DMS153 (cell line): ENCODE measurements at regions not wholly inside any gene's neighbourhood (a gene's known extent, or its start where the extent isn't known, plus 50 kb on each side); places are given as distances from the start of the nearest gene placed in this dataset.
"Not testable (repeated sequence)": the region's sequence is repeated elsewhere in the genome, so short reads cannot be mapped to it uniquely, and the experiment has no call there.

Source experiments
- DNase-seq: peaks from one replicate; lab custom pipeline; 2025; lab: John Stamatoyannopoulos, UW

- no peak for DNase-seq
Observed at GRCh38 chr22:22977479-22978200, 90.0 kb downstream of the IGLL5 start.

DNA sequence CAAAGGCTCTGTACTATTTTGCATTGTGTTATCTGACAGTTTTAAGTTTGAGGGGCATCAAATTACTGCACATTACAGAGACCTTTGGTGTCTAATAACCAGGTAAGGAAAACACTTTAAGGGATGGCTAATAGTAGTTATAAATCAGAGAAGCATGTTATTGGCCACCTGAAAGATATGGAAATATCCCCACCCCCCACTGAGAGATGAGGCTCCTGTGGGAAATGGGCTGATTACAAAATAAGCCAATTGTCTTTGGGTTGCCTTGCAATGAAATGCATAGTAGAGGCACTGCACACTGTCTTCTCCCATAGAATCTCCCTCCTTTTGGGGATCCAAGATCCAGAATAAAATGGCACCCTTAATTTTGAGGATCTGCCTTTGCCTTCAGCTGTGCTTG lies 91.0 kb downstream of the IGLL5 start:
- no peak for DNase-seq

GRCh38 chr22:22979121-22979724 lies 91.1 kb upstream of the GNAZ start:
- no peak for DNase-seq

- DNase-seq, result no peak
Observed at GRCh38 chr22:22979954-22980353, 90.4 kb upstream of the GNAZ start.

- no peak for DNase-seq
Observed at GRCh38 chr22:22981670-22982571, 88.4 kb upstream of the GNAZ start.

DNA sequence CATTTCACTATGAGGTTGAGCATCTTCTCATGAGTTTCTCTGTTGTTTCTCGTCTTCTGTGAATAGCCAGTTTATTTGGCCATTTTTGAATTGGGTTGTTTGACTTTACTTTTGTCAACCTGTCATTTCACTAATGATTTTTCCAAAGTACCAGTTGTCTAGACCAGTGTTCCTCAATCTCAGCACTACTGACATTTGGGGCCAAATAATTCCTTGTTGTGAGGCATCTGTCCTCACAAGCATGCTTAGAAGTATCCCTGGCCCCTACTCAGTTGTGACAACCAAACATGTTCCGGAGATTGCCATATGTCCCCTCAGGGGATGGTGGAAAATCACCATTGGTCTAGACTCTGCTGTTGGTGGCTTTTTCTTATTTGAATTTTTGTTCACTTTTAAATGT lies 87.7 kb upstream of the GNAZ start:
- no peak for DNase-seq

DNA sequence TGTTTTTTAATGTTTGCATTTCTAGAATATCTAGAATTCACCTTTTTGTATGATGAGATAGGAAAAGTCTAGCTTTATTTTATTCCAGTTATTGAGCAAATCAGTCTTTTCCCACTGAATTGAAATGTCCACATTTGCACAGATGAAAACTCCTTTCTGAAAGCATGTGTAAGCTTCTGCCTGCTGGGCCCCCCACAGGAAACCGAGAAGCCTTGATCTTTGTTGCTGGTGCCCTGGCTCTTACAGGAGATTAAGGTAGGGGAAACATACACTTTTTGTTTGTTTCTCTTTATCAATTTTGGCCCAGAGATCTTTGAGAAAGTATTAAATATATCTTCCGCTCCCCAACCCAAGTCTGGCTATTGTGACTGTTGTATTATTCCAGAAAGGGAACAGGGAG lies 87.2 kb upstream of the GNAZ start:
- DNase-seq, result no peak

GRCh38 chr22:22983816-22984215 lies 86.5 kb upstream of the GNAZ start:
- DNase-seq, result no peak

DNA sequence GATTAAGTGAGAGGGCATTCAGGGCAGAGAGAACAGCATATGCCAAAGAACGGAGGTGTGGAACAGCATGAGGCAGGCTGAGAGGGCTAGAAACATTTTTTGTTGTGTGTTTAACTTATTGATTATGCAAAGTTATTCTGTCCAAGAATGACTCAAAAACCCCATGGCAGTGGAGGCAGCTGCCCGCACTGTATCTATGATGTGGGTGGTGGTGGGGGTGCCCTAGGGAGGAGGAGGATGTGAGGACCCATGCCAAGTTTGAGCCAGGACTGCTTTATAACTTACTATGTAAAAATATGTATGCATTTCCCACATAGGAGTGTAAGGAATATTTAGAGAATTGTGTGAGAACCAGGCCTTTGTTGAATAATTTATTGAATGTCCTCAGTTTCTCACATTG lies 85.4 kb upstream of the GNAZ start:
- DNase-seq, result no peak

- no peak for DNase-seq
Observed at GRCh38 chr22:22986008-22986407, 84.3 kb upstream of the GNAZ start.

DNA sequence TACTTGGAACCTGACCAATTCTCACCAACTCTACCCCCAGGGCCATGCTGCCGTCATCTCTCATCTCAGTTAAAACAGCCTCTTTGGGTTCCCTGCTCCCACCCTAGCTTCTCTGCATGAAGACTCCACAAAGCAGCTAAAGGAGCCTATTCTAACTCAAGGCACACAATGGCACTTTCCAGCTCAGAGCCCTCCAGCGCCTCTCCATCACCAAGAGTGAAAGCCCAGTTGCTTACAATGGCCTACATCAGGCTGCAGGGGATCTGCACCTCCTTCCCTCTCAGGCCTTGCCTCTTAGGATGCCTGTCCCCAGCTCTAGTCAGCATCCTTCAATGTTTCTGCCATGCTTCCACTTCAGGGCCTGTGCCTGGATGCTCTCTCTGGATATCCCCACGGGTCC lies 83.7 kb upstream of the GNAZ start:
- no peak for DNase-seq

DNA sequence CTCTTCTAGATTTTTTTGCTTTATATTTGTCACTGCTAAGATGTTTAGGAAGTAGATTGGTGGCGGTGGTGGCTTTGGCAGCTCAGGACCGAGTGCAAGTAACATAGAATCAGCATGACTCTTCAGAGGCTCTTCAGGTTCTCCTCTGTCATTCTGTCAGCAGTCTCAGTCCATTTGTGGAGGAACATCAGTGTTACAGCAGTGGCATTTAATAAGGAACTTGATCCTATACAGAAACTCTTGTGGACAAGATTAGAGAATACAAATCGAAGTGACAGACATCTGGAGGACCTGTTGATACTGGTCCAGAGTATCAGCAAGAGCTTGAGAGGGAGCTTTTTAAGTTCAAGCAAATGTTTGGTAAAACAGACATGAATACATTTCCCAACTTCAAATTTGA lies 82.2 kb upstream of the GNAZ start:
- DNase-seq, result no peak

- DNase-seq, result no peak
Observed at GRCh38 chr22:22988785-22989184, 81.5 kb upstream of the GNAZ start.

DNA sequence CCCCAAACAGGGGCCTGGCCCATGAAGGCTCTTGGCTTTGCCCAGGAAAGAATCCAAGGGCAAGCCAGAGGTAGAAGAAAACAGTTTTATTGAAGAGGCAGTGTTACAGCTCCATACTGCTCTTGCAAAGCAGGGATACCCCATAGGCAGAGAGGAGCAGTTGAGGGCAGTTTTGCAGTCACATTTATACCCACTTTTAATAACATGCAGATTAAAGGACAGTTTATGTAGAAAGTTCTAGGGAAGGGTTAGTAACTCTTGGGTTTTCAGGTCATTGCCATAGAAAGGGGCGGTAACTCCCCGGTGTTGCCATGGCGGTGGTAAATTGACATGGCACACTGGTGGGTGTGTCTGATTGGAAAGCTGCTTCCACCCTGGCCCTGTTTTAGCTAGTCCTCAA lies 80.5 kb upstream of the GNAZ start:
- no peak for DNase-seq

DNA sequence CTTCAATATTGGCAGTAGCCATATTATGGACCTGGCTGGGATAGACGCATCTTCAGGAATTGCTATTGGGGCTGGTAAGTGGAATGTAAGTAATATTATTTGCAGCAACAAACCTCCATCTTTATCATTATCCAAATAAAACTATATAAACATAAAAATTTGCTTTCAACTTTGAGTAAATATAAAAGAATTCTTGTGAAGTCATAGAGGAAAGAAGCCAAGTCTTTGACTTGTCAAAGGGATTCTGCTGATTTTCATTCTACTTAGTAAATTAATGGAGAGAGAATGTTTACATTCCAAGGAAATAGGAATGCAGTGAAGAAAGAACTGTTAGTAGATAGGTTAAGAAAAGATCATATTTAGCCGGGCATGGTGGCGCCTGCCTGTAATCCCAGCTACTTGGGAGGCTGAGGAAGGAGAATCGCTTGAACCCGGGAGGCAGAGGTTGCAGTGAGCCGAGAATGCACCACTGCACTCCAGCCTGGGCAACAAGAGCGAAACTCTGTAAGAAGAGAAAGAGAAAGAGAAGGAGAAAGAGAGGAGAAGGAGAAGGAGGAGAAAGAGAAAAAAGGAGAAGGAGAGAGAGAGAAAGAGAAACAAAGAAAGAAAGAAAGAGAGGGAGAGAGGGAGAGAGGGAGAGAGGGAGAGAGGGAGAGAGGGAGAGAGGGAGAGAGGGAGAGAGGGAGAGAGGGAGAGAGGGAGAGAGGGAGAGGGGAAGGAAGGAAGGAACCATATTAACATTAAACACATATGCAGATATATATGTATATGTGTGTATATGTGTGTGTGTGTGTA lies 79.4 kb upstream of the GNAZ start:
- DNase-seq, result not testable (repeated sequence)

GRCh38 chr22:22992474-22992873 lies 77.8 kb upstream of the GNAZ start:
- no peak for DNase-seq

DNA sequence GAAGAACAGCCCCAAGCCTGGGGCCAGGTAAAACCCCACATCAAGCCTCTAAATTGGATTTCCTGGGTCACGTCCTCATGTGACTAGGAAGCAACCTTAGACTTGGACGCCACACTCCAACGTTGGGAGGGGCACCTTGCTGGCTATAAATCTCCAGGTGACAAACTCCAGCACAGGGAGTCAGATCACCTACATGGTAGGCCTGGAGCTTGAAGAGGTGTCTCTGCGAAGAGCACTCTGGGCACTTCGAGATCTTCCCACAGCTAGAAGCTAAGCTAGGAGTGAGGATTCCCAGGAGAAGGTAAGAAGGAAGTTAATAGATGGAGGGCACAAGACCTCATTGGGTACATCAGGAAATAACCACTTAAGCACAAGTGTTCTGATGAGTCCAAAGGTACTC lies 77.1 kb upstream of the GNAZ start:
- no peak for DNase-seq

- no peak for DNase-seq
Observed at GRCh38 chr22:22995166-22995565, 75.2 kb upstream of the GNAZ start.

GRCh38 chr22:22996511-22997261 lies 73.6 kb upstream of the GNAZ start:
- DNase-seq, result no peak

GRCh38 chr22:22997262-22997898 lies 72.9 kb upstream of the GNAZ start:
- no peak for DNase-seq

- DNase-seq, result no peak
Observed at GRCh38 chr22:22997988-22998387, 72.3 kb upstream of the GNAZ start.
